GM19328 (cell line): ENCODE measurements at regions not wholly inside any gene's neighbourhood (a gene's known extent, or its start where the extent isn't known, plus 50 kb on each side); places are given as distances from the start of the nearest gene placed in this dataset.

ENCODE experiments used
- ATAC-seq: cut with Tn5 transposase; IDR thresholded peaks from one replicate; pipeline ENCODE4 v1.9.1; 2021; ENCODE audit warnings: mild to moderate bottlenecking, moderate library complexity; ENCODE audit not compliant: unreplicated experiment

- no peak for ATAC-seq
These were observed 85.8 kb upstream of the PUDP start for GRCh38 chrX:7233580-7234406.

- no peak for ATAC-seq
These were observed 80.3 kb upstream of the PUDP start for GRCh38 chrX:7228226-7228625.

GRCh38 chrX:7225338-7225737 is 77.4 kb upstream of the PUDP start:
- ATAC-seq: no peak

GRCh38 chrX:7223271-7223670 is 75.3 kb upstream of the PUDP start:
- ATAC-seq: no peak

DNA sequence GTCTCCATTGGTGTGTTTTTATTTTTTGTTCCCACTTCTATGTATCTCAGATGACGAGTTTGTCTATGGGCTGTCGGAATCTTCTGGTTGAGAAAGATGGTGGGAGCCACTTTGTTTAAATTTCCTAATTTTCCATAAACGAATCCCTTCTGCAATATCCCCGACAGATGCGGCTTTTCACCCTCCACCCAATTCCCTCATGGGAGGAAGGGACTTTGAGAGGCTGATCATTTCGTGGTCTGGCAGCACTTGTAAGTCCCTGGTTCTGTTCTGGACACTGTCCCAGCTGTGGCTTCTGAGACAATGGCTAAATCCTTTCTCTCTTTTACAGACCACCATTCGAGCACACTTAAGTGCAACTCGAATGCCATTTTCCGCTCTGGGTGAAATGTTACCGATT is 72.2 kb upstream of the PUDP start:
- ATAC-seq: no peak

DNA sequence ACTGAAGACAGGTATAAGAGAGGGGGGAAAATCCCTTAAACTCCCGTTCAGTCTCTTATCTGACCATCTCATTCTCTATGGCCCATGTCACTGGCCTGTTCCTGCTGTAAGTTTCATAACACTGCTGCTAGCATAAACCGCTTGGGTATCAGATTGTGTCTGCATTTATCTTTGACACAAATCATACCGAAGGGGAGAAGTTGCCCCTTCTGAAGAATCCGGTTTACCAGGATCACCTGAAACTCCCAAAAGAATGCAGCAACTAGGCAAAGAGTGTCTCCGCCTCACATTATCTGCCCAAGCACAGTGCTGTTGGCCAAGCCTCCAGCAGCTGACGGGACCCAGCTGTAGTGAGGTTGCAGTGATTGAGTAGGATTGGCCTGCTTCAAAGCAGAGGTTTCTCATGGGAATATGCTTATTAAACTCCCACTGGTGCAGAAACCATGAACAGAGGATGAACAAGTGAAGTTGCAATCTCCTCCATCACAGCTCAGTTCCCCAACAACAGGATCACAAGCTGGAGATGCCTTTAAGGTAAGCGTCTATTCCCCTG is 71.3 kb upstream of the PUDP start:
- ATAC-seq: no peak

- no peak for ATAC-seq
These were observed 70.6 kb upstream of the PUDP start for GRCh38 chrX:7218321-7219152.

DNA sequence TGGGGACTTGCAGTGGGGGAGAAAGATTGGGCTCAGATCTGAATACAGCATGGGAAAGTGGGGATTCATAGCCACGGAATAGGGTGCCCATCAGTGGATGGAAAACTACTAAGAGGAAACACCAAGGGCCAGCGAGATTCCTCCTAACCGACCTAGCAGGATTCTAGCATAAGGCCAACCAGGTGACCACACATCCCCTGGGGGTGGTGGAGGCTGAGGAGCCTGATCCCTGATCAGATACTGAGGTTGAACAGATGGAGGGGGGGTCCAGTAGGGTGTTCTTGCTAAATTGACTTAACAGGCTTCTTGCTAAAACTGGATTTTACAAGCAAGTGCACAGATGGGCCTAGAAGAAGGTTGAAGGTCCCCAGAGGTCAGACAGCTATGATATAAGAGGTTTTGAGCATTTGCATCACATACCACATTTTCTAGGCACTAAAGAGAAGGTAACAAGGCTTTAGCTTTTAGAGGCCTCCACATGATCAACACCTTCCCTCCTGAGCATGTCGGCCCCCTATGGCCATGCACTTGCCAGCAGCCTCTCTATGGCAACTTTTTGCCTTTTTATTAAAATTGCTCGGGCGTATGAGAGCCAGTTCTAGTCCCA is 69.1 kb upstream of the PUDP start:
- no peak for ATAC-seq

GRCh38 chrX:7215842-7216241 is 67.9 kb upstream of the PUDP start:
- ATAC-seq: no peak

DNA sequence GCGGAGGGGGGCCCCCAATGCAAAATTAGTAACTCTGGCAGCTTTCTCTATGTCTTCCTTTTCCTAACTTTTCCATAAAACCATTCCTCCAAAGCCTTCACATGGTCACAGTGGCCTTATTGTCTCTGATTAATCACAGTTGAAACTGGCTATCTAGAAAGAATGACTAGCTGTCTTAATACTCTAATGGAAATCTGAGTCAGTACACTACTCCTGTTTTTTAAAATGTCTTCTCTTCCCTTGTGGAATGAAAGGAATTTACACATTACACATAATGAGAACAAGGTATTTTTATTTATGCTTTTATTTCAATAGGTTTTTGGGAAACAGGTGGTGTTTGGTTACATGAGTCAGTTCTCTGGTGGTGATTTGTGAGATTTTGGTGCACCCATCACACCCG is 66.3 kb upstream of the PUDP start:
- no peak for ATAC-seq

DNA sequence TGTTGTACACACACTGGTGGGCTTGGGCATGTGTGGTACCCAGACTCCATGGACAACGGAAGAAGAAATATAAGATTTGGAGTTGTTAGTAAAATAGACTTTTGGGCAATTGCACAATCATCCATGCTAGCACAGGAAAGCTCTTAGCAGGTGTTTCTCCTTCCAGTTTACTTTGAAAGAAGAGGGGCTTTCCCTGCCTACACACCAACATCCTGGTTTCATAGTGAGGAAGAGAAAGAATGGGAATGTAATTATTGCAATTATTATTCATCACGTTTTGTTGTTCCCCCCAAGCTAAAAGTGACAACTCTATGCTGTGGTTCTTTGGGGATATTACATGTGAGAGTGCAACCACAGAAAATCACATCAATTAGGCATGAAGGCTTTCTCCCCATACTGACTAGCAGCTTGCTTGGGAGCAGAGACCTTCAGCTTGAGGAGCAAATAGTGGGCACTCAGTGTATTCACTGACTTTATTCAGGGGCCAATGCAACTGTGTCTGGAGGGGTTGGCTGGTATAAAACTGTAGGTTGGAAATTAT is 57.2 kb upstream of the PUDP start:
- ATAC-seq: no peak

- no peak for ATAC-seq
These were observed 56.7 kb upstream of the PUDP start for GRCh38 chrX:7204619-7205018.

GRCh38 chrX:7202206-7202605 is 54.3 kb upstream of the PUDP start:
- ATAC-seq: no peak

DNA sequence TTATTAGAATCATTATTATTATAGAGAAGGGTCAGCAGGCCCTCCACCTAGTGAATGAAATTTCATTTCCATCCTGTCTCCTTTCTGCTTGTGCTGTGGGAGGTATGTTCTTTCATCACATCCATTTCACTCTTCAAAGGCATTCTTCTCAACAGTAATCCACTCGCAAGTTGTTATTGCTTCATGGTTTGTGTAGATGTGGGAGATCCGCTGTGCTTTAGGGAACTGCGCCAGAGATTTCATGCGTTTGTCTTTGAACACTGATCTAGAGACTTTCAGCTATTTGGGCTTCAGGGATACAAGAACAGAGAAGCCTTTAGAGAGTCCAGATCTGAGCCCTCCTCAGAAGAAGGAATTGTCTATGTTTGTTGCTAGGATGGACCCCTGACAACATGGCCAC is 53.5 kb upstream of the PUDP start:
- no peak for ATAC-seq

GRCh38 chrX:7198499-7198898 is 50.5 kb upstream of the PUDP start:
- ATAC-seq: no peak
